Esophagus muscularis mucosa (tissue), 3 donors: ENCODE measurements at regions not wholly inside any gene's neighbourhood (a gene's known extent, or its start where the extent isn't known, plus 50 kb on each side); places are given as distances from the start of the nearest gene placed in this dataset.

Source experiments
- CTCF ChIP-seq, 3 experiments: fragments of 200-600 bp in 2 of 3; fragments of 450-650 bp in 1 of 3; sonication (generic) in 2 of 3; IDR thresholded peaks; one replicate each; pipeline ENCODE4 v1.5.1; 2017 to 2019; ENCODE audit warnings: antibody characterized with exemption in 3 of 3, mild to moderate bottlenecking in 2 of 3, moderate library complexity in 1 of 3
- POLR2A ChIP-seq: fragments of 450-650 bp; IDR thresholded peaks from one replicate; pipeline ENCODE4 v1.6.1; 2017; ENCODE audit warnings: antibody characterized with exemption, moderate library complexity, mild to moderate bottlenecking, low read depth
- POLR2AphosphoS5 ChIP-seq, 2 donors: sonication (generic); formaldehyde crosslinking; IDR thresholded peaks; one replicate each; pipeline ENCODE4 v1.6.1; 2017; ENCODE audit warnings: antibody characterized with exemption in 2 of 2

DNA sequence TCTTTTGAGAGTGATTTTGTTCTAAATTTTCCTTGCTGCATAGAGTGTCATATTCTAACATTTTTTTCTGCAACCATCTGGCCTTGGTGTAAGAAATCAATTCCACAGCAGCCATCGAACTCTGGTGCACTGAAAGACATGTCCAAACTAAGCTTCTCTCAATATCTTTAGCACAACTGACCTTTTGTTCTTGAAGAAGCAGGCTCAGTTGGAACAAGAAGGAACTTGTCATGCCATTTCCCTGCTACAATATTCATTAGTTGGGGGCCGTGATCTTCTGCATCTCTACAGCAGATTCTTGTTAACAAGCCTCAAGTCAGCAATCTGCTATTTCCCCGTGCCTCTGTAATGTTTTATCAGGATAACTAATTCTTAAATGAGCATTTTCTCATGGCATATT is 1305.6 kb downstream of the CDH11 start:
- TF ChIP-seq CTCF (IDR thresholded peaks at IDR 0.05) (no peak), POLR2A (no peak), POLR2AphosphoS5 (IDR thresholded peaks at IDR 0.05) (no peak)
